ENCODE measurements at regions not wholly inside any gene's neighbourhood (a gene's known extent, or its start where the extent isn't known, plus 50 kb on each side); places are given as distances from the start of the nearest gene placed in this dataset.

GRCh38 chr4:126396703-126397102, 1081.9 kb downstream of the FAT4 start:
- no peak for TF ChIP-seq EZH2 (IDR thresholded peaks at IDR 0.05; ENCODE audit: insufficient read depth, poor library complexity, severe bottlenecking)
- no peak for TF ChIP-seq EZH2phosphoT487 (IDR thresholded peaks at IDR 0.05; ENCODE audit: insufficient read depth, low read depth)

Data from GM23248 (cell line).